ENCODE measurements at regions not wholly inside any gene's neighbourhood (a gene's known extent, or its start where the extent isn't known, plus 50 kb on each side); places are given as distances from the start of the nearest gene placed in this dataset.

DNA sequence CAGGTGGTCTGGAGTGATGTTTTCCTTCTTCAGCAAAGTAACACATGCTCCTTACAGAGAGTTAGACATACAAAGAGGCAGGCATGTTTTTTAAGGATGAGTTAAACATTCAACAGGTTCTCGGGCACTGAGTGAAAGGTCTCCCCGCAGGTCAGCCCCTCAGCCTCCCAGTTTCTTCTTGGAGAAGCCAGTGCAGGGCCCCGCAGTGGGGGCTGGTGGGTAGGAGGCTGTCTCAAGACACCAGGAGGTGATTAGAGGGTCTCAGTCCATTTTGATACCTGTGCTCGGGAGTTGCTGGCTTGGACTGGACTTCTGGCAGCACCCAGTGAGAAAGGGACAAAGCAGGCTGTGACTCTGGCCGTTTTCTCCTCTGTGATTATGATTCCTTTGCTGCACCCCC, 78.6 kb upstream of the ZNF479 start:
- no peaks in the 10 kb centered on the region for H3K36me3 ChIP-seq
- TF ChIP-seq, protein P1, sequence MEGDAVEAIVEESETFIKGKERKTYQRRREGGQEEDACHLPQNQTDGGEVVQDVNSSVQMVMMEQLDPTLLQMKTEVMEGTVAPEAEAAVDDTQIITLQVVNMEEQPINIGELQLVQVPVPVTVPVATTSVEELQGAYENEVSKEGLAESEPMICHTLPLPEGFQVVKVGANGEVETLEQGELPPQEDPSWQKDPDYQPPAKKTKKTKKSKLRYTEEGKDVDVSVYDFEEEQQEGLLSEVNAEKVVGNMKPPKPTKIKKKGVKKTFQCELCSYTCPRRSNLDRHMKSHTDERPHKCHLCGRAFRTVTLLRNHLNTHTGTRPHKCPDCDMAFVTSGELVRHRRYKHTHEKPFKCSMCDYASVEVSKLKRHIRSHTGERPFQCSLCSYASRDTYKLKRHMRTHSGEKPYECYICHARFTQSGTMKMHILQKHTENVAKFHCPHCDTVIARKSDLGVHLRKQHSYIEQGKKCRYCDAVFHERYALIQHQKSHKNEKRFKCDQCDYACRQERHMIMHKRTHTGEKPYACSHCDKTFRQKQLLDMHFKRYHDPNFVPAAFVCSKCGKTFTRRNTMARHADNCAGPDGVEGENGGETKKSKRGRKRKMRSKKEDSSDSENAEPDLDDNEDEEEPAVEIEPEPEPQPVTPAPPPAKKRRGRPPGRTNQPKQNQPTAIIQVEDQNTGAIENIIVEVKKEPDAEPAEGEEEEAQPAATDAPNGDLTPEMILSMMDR (IDR thresholded peaks at IDR 0.05; ENCODE audit: low read depth, low read length) = no peak
- H3K9me3 ChIP-seq (ENCODE audit: severe bottlenecking) = peaks cover 5% of the 10 kb centered on the region
- no peak for DNase-seq
- H3K27ac ChIP-seq = no peak overlapping the region
- no peak overlapping the region for H3K4me3 ChIP-seq (ENCODE audit: low read depth, low read length)
- H3K27me3 ChIP-seq (ENCODE audit: insufficient read depth, low read depth, severe bottlenecking) = no peaks in the 10 kb centered on the region

DNA sequence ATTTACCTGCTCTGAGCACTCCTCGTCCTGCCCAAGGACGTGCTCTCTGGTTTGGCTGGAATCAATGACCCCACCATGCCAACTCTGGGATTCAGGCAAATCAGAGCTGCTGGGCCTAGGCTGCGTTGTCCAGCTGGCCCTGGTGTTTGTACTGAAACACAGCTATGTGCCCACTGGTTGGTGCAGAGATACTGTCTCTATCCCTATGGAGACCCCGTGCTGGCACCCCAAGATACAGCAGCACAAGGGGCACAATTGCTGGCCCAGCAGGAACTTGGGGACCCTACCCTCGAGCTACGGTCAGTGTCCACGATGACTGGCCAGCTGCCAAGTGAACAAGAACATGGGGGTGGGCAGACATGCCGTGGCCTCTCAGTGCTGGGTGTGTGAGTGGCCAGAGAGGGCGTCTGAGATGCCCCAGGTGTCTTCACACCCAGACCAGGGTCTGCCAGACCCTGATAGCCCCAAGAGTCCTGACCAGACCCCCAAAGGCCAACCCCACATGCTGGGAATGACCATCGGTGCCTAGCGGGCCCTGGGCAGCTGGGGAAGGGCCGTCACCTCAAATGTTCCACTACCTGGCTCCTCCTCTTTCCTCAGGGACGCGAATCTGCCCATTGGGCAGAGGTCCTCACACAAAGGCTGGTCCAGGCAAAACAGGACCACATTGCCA, 79.3 kb upstream of the ZNF479 start:
- Histone ChIP-seq H3K4me3 (ENCODE audit: low read depth, low read length) (no peak overlapping the region), H3K27me3 (ENCODE audit: insufficient read depth, low read depth, severe bottlenecking) (no peaks in the 10 kb centered on the region), H3K27ac (no peak overlapping the region), H3K9me3 (ENCODE audit: severe bottlenecking) (peaks cover 5% of the 10 kb centered on the region), H3K36me3 (no peaks in the 10 kb centered on the region)
- DNase-seq = no peak
- TF ChIP-seq, protein P1 (IDR thresholded peaks at IDR 0.05; ENCODE audit: low read depth, low read length) = no peak

DNA sequence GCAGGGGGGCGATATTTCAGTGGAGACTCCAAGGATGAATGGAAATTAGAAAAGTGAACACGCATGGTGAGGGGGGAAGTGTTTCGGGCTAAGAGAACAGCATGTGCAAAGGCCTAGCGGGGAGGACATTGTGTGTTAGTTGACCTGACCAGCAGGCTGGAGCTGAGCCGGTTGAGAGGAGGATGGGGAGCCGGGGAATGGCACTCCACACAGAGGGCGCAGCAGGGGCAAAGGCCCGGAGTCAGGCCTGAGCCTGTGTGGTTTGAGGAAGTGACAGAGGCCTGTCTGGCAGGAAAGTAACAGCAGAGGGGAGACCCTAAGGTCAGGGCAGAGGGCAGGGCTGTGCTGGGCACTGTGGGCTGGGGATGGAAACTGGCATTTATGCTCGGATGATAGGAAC, 83.2 kb upstream of the ZNF479 start:
- Histone ChIP-seq H3K27ac (no peak overlapping the region), H3K36me3 (no peaks in the 10 kb centered on the region), H3K27me3 (ENCODE audit: insufficient read depth, low read depth, severe bottlenecking) (no peaks in the 10 kb centered on the region), H3K9me3 (ENCODE audit: severe bottlenecking) (peaks cover 5% of the 10 kb centered on the region), H3K4me3 (ENCODE audit: low read depth, low read length) (no peak overlapping the region)
- DNase-seq = no peak
- TF ChIP-seq, protein P1 (IDR thresholded peaks at IDR 0.05; ENCODE audit: low read depth, low read length) = no peak

DNA sequence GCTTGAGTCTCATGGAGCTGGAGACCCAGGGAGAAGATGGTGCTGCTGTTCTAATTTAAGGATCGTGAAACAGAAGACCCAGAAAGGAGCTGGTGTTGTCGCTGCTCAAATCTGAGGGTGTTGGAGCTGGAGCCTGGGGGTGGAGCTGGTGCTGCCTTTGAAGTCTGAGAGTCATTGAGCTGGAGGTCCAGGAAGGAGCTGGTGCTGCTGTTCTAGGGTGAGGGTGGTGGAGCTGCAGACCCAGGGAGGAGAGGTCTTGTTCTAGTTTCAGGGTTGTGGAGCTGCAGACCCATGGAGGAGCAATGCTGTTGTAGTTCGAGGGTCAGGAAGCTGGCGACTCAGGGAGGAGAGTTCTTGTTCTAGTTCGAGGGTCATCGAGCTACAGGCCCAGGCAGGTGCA, 84.1 kb upstream of the ZNF479 start:
- no peaks in the 10 kb centered on the region for H3K36me3 ChIP-seq
- H3K4me3 ChIP-seq (ENCODE audit: low read depth, low read length) = no peak overlapping the region
- no peak for DNase-seq
- H3K9me3 ChIP-seq (ENCODE audit: severe bottlenecking) = peaks cover 5% of the 10 kb centered on the region
- H3K27ac ChIP-seq = no peak overlapping the region
- TF ChIP-seq, protein P1 (IDR thresholded peaks at IDR 0.05; ENCODE audit: low read depth, low read length) = no peak
- H3K27me3 ChIP-seq (ENCODE audit: insufficient read depth, low read depth, severe bottlenecking) = no peaks in the 10 kb centered on the region

DNA sequence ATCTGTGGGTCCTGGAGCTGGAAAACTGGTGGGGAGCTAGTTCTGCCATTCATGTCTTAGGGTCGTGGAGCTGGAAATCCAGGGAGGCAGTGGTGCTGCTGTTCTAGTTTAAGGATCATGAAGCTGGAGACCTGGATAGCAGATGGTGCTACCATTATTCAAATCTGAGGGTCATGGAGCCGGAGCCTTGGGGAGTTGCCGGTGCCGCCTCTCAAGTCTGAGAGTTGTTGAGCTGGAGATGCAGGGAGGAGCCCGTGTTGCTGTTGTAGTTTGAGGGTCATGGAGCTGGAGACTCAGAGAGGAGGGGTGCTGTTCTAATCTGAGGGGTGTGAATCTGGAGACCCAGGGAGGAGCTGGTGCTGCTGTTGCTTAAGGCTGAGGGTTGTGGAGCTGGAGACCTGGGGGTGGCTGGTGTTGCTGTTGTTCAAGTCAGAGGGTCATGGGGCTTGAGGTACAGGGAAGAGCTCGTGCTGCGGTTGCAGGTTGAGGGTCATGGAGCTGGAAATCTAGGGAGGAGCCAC, 86.0 kb upstream of the ZNF479 start:
- peaks cover 5% of the 10 kb centered on the region for H3K9me3 ChIP-seq (ENCODE audit: severe bottlenecking)
- no peak overlapping the region for H3K4me3 ChIP-seq (ENCODE audit: low read depth, low read length)
- no peak overlapping the region for H3K27ac ChIP-seq
- no peak for DNase-seq
- H3K36me3 ChIP-seq = no peaks in the 10 kb centered on the region
- no peaks in the 10 kb centered on the region for H3K27me3 ChIP-seq (ENCODE audit: insufficient read depth, low read depth, severe bottlenecking)
- TF ChIP-seq, protein P1 (IDR thresholded peaks at IDR 0.05; ENCODE audit: low read depth, low read length) = no peak

DNA sequence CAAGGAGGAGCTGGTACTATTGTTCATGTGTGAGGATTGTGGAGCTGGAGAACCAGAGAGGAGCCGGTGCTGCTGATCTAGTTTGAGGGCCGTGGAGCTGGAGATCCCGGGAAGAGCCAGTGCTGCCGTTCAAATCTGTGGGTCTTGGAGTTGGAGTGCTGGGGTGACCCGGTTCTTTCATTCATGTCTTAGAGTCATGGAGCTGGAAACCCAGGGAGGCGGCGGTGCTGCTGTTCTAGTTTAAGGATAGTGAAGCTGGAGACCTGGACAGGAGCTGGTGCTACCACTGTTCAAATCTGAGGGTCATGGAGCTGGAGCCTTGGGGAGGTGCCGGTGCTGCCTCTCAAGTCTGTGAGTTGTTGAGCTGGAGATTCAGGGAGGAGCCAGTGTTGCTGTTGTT, 88.5 kb upstream of the ZNF479 start:
- H3K9me3 ChIP-seq (ENCODE audit: severe bottlenecking) = peaks cover 3% of the 10 kb centered on the region
- no peak overlapping the region for H3K27ac ChIP-seq

More for the DNA sequence above, 88.5 kb upstream of the ZNF479 start:
- H3K36me3 ChIP-seq = no peaks in the 10 kb centered on the region
- H3K27me3 ChIP-seq (ENCODE audit: insufficient read depth, low read depth, severe bottlenecking) = no peaks in the 10 kb centered on the region
- H3K4me3 ChIP-seq (ENCODE audit: low read depth, low read length) = no peak overlapping the region
- TF ChIP-seq, protein P1 (IDR thresholded peaks at IDR 0.05; ENCODE audit: low read depth, low read length) = no peak
- no peak for DNase-seq

All from WERI-Rb-1 (cell line).